PFSK-1 (cell line): ENCODE measurements at regions not wholly inside any gene's neighbourhood (a gene's known extent, or its start where the extent isn't known, plus 50 kb on each side); places are given as distances from the start of the nearest gene placed in this dataset.

Experiments
- FOXP2 ChIP-seq: optimal IDR thresholded peaks from 2 replicates; pipeline ENCODE3; 2011; ENCODE audit warnings: borderline replicate concordance, control low read depth, inconsistent platforms; ENCODE audit not compliant: insufficient read depth; ENCODE audit errors: extremely low read length, extremely low read depth
- POLR2AphosphoS5 ChIP-seq: IDR thresholded peaks from 2 replicates; pipeline ENCODE4 v1.6.1; 2012; ENCODE audit warnings: low read depth, mild to moderate bottlenecking, control low read depth, low read length, moderate library complexity
- REST ChIP-seq, 2 experiments: IDR thresholded peaks; 2 replicates each; pipeline versions ENCODE4 v1.6.1 to v1.8.0; 2011 to 2012; ENCODE audit warnings: low read depth in 2 of 2, low read length in 2 of 2, control low read depth in 1 of 2, inconsistent platforms in 1 of 2, mild to moderate bottlenecking in 1 of 2, moderate library complexity in 1 of 2; ENCODE audit not compliant: insufficient read depth in 1 of 2
- SIN3A ChIP-seq: IDR thresholded peaks from 2 replicates; pipeline ENCODE4 v1.6.1; 2012; ENCODE audit warnings: mild to moderate bottlenecking, low read length, moderate library complexity, borderline replicate concordance; ENCODE audit not compliant: insufficient read depth
- TAF1 ChIP-seq: IDR thresholded peaks from 2 replicates; pipeline ENCODE4 v1.6.1; 2012; ENCODE audit warnings: low read length, control low read depth, borderline replicate concordance; ENCODE audit not compliant: insufficient read depth

- TF ChIP-seq POLR2AphosphoS5 (no peak), TAF1 (no peak), REST (IDR thresholded peaks at IDR 0.05; ENCODE audit: insufficient read depth in 1 of 2, low read depth in 2 of 2, low read length in 2 of 2) (no peak), FOXP2 (no peak), SIN3A (no peak)
Observed at GRCh38 chr12:124451016-124451415, 116.4 kb downstream of the NCOR2 start.

DNA sequence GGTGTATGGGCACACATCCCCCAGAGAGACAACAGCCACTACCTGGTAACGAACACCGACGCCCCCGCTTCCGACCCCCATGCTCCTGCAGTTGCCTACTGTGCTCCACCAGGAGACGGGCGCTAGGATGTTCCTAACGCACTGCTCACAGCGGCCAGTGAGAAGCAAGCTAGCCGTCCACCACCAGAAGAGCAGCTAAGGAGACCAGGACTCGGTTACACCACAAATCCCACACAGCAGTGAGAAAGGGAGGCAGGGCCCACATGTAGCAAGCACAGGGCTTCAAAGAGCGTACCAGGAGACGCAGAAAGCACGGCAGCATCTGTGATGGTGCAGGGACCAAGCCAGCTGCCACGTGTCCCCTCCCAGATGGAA, 117.0 kb downstream of the NCOR2 start:
- TF ChIP-seq TAF1 (no peak), FOXP2 (no peak), POLR2AphosphoS5 (no peak), REST (IDR thresholded peaks at IDR 0.05; ENCODE audit: insufficient read depth in 1 of 2, low read depth in 2 of 2, low read length in 2 of 2) (no peak), SIN3A (no peak)

GRCh38 chr12:124449623-124450375, 117.6 kb downstream of the NCOR2 start:
- TF ChIP-seq FOXP2 (no peak), POLR2AphosphoS5 (no peak), SIN3A (no peak), REST (IDR thresholded peaks at IDR 0.05; ENCODE audit: insufficient read depth in 1 of 2, low read depth in 2 of 2, low read length in 2 of 2) (no peak), TAF1 (no peak)

DNA sequence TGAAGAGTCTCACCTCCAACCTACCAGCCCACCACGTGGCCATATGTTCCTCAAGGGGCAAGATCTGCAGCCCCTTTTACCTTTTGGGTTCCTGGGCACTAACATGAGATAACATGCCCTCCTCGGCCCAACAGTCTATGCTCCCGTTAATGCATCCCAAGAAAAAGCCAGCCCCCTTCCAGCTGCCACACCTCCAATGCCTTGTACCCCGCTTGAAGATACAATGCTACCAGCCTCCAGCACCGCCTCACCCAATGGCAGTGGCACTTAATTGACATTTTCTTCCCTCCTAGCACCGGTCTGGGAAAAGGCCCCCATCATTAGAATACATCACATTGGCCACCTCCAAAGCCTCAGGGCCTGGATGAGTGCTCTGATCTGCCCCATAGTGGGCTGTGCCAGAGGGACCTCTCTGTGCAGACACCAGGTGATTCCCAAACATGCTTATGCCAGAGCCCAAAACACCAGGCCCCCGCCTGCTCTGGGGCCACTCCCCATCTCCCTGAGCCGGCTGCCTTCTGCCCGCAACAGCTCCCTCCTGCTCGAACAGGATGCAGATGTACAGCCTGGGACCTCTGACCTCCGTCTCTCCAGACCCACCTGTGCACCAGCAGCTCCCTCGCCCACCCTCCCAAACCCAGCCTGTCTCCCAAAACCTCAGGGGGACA, 118.3 kb downstream of the NCOR2 start:
- TF ChIP-seq TAF1, result no peak
- no peak for TF ChIP-seq POLR2AphosphoS5
- no peak for TF ChIP-seq SIN3A
- no peak for TF ChIP-seq REST (IDR thresholded peaks at IDR 0.05; ENCODE audit: insufficient read depth in 1 of 2, low read depth in 2 of 2, low read length in 2 of 2)
- TF ChIP-seq FOXP2, result no peak
